VCaP (cell line): ENCODE measurements at regions not wholly inside any gene's neighbourhood (a gene's known extent, or its start where the extent isn't known, plus 50 kb on each side); places are given as distances from the start of the nearest gene placed in this dataset.

Source experiments
- H3K27ac ChIP-seq: fragments of 450-650 bp; 2 replicates; pipeline ENCODE4 v1.5.1; 2017
- TF ChIP-seq, protein P1 (sequence below): fragments of 450-650 bp; conservative IDR thresholded peaks from 2 replicates; pipeline ENCODE4 v1.5.1; 2017; ENCODE audit warnings: mild to moderate bottlenecking, moderate library complexity

DNA sequence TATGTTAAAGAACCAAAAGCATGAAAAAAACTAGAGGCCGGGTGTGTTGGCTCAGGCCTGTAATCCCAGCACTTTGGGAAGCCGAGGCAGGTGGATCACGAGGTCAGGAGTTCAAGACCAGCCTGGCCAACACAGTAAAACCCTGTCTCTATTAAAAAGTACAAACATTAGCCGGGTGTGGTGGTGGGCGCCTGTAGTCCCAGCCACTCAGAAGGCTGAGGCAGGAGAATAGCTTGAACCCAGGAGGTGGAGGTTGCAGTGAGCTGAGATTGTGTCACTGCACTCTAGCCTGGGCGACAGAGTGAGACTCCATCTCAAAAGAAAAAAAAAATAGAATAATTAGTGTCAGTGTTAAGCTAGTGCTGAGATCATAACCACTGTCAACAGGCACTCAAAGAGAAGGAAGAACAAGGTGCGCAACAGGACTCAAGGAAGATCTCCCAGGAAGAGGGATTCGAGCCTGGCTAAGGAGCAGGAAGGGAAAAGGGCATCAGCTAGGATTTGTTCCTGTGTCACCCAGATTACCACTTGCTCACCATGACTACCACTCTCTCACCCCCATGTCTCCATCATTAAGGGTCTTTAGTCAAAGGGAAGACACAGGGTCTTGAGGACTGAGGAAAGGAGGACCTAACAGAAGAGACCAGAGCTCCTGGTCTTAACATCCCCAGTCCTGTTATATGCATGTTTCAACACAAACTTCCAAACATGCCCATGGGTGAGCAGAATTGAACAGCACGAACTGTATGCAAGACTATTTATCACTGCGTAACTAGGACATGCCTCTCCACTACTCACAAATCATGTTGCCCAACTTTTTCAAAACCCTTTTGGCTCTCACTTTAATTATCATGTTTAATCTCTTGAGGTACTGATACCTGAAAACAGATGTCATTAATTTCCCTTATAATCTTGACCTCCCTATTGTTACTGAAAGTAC is 88.3 kb upstream of the PLEKHM1 start:
- TF ChIP-seq, protein P1, sequence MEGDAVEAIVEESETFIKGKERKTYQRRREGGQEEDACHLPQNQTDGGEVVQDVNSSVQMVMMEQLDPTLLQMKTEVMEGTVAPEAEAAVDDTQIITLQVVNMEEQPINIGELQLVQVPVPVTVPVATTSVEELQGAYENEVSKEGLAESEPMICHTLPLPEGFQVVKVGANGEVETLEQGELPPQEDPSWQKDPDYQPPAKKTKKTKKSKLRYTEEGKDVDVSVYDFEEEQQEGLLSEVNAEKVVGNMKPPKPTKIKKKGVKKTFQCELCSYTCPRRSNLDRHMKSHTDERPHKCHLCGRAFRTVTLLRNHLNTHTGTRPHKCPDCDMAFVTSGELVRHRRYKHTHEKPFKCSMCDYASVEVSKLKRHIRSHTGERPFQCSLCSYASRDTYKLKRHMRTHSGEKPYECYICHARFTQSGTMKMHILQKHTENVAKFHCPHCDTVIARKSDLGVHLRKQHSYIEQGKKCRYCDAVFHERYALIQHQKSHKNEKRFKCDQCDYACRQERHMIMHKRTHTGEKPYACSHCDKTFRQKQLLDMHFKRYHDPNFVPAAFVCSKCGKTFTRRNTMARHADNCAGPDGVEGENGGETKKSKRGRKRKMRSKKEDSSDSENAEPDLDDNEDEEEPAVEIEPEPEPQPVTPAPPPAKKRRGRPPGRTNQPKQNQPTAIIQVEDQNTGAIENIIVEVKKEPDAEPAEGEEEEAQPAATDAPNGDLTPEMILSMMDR: no peak
- no peak overlapping the region for H3K27ac ChIP-seq

DNA sequence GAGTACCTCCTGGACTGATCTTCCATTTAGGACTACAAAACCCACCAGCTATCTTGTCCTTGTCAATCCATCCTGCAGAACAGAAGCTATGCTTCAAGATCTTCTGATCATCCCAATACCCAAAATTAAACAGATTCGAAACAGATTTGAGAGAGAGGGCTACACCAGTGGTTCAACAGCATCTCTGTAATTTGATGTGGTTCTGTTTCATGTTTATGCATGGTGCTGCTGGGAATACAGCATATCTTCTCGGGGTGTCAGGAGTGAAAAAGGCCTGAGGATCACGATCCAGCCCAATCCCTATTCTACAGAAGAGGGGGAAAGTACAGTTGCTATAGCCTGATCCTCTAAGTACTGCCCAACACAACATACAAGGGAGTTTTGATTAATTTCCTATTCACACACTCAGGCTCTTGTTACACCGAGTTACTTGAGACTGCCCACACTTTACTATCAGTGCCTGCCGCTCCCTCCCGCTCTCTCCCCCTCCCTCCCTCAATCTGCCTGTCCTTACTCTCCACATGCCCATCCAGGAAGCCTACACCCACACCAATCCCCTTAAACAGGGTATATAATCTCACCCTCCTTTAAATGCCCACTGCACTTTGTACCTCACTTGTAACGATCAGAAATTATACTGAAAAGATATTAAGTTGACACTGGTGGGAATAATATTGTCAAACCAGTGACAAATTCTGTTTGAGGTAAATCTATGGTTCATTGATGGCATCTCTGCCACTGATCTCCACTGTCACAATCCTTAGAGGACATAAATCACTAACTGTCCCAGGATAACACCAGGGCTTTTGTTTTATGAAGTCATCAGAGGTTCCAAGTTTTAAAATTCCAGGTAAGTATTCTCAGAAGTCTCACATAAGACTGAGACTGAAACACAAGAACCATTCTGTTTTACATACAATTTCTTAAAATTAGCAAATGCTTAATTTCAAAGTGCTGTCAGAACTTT is 89.3 kb upstream of the PLEKHM1 start:
- no peak overlapping the region for H3K27ac ChIP-seq
- TF ChIP-seq, protein P1: no peak

DNA sequence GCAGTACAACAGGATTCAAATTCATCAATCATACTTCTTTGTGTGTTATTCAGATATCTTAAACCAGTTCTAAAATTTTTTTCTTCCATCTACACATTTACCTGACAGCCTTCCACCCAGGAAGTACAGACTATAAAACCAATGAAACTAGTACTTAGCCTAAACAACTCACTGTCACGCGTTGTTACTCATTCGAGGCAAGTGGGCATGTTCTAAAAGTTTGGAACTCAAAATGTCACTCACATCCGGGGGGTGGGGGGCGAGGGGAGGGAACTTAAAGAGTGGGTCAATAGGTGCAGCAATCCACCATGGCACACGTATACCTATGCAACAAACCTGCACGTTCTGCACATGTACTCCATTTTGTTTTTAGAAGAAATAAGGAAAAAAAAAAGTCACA is 90.4 kb upstream of the PLEKHM1 start:
- H3K27ac ChIP-seq: no peak overlapping the region
- TF ChIP-seq, protein P1: no peak

DNA sequence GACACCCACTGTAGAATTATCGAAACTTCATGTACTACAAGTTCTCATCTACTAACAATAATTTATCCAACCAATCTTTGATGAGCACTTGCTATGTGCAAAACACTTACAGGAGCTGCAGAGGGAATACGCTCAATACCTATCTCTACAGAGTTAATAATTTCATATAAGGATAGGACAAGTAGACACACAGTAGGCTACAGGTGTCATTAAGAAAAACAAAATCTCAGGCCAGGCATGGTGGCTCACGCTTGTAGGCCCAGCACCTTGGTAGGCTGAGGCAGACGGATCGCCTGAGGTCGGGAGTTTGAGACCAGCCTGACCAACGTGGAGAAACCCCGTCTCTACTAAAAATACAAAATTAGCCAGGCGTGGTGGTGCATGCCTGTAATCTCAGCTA is 91.3 kb upstream of the PLEKHM1 start:
- TF ChIP-seq, protein P1: no peak

DNA sequence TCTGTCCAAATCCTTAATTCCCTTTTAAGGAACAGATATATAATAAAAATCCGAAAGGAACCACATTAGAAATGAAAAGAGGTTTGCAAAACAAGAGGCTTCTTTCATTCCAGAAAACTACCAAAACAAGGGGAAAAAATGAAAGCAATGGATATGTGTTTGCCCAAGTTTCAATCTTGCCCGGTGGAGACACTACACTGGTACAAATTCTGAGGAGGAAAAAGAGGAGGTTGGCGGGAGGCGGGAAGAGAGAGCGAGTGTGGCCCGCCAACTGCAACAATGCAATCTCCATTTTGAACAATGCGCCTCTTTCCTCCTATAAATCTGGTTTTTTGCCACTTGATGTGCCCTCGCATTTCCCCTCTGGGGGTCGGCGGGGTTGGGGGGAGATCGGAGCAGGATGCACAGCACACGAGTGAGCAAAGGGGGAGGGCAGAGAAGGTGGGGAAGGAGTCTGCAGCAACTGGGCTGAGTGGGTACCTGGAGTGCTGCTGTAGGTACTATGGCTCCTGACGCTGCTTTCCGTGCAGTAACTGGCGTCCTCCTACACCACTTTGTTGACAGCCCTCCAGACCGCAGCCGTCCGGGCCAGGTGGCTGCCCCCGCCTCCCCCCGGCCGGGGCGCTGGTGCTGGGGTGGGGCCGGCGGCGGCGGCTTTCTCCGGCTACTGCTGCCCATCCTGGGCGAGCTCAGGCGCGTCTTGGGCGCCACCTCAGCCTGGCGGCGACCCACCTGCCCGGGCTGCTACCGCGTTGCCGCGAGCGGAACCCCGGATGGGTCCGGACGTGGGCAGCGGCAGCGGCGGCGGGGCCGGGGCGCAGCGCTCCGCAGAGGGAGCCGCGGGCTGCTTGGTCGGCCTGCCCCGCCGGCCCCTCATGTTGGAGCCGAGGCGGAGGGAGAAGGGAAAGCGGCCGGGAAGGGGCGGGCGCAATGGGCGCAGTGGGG is 93.8 kb upstream of the PLEKHM1 start:
- TF ChIP-seq, protein P1: no peak; the same call in 1 of the 2 replicates

More for the DNA sequence above, 91.3 kb upstream of the PLEKHM1 start:
- H3K27ac ChIP-seq: no peak overlapping the region

DNA sequence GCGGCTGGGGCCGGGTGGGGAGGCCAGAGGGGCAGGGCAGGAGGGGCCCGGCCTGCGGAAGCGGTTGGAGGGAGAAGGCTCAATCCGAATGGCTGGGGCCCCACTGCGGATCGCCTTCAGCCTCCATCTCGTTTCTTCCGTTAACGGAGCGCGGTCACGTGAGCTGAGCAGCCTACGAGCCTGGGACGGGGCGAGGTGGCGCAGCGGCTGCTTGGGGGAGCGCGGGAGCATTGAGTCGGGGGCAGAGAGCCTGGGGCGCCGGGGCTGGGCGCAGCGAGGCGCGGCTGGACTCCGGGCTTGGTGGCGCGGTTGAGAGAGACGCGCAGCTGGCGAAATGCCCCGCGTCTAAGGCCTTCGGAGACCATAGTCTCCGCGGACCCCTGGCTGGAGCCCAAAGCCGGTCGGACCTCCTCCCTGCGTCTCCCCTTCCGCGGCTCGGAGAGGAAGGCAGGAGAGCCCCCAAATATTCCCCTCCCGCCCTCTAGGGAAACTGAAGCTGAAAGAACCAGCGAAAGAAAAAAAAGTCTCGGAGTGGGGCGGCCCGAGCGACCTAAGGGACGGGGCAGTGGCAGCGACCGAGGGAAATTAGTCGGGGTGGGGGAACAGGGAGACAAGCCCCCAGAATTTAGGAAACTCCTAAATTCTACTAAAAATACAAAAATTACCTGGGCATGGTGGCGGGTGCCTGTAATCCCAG is 94.7 kb upstream of the PLEKHM1 start:
- H3K27ac ChIP-seq: peak overlapping the region; percentile 99

More for the DNA sequence above, 93.8 kb upstream of the PLEKHM1 start:
- peak overlapping the region; percentile 99 for H3K27ac ChIP-seq
